Fibroblast of lung (primary cell): ENCODE measurements at regions not wholly inside any gene's neighbourhood (a gene's known extent, or its start where the extent isn't known, plus 50 kb on each side); places are given as distances from the start of the nearest gene placed in this dataset.

Experiments used
- CTCF ChIP-seq, 2 donors: IDR thresholded peaks in 1 of 2; conservative IDR thresholded peaks in 1 of 2; 1 replicate in 1 of 2; 2 replicates in 1 of 2; pipeline ENCODE4 v1.5.1; 2011 to 2012; ENCODE audit warnings: low read length in 2 of 2, control low read depth in 1 of 2, inconsistent platforms in 1 of 2, low read depth in 1 of 2, mild to moderate bottlenecking in 1 of 2
- EZH2 ChIP-seq: IDR thresholded peaks from 2 replicates; pipeline ENCODE4 v1.5.1; 2012; ENCODE audit warnings: low read length, control low read depth, mild to moderate bottlenecking; ENCODE audit errors: missing control alignments

DNA sequence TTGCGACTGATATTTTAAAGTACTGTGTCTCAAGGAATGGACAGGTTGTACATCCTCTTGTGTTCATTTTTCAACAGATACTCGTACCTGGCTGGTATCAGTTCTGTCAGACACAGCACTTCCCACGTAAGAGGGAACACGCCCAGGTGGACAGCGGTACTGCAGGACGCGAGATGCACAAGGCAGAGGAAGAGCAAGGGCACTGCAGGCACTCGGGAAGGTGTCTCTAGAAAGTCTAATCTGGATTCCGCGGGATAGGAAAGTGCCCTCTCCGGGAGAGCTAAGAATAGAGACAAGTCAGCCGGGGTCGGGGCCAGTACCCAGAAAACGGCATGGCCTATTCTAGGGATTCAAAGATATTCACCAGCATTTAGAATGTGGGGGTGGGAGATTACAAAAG is 94.2 kb upstream of the MBOAT1 start:
- TF ChIP-seq CTCF (conservative IDR thresholded peaks at IDR 0.05 in 1 of 2, IDR thresholded peaks at IDR 0.05 in 1 of 2; ENCODE audit: low read depth in 1 of 2, low read length in 2 of 2) (no peak), EZH2 (no peak)
